GM12873 (cell line): ENCODE measurements at regions not wholly inside any gene's neighbourhood (a gene's known extent, or its start where the extent isn't known, plus 50 kb on each side); places are given as distances from the start of the nearest gene placed in this dataset.

Experiments
- TF ChIP-seq, protein P1 (sequence below): IDR thresholded peaks from 2 replicates; pipeline ENCODE4 v1.5.1; 2012; ENCODE audit warnings: low read depth, mild to moderate bottlenecking, moderate library complexity, low read length, control low read depth; ENCODE audit not compliant: insufficient read depth; ENCODE audit errors: missing control alignments

DNA sequence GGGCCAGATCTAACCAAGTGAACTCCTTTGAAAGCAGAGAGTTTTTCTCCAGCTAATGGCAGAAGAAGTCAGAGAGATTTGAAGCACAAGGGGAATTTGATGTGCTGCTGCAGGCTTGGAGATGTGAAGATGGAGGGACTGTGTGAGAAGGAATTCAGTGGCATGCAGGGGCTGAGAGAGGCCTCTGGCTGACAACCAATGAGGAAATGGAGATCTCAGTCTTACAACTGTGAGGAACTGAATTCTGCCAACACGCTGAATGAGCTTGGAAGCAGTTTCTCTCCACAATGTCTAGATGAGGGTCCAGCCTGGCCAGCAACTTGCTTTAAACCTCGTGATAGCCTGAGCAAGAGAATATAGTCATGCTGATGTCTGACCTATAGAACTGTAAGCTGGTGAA, 224.1 kb upstream of the DPP10 start:
- TF ChIP-seq, protein P1, sequence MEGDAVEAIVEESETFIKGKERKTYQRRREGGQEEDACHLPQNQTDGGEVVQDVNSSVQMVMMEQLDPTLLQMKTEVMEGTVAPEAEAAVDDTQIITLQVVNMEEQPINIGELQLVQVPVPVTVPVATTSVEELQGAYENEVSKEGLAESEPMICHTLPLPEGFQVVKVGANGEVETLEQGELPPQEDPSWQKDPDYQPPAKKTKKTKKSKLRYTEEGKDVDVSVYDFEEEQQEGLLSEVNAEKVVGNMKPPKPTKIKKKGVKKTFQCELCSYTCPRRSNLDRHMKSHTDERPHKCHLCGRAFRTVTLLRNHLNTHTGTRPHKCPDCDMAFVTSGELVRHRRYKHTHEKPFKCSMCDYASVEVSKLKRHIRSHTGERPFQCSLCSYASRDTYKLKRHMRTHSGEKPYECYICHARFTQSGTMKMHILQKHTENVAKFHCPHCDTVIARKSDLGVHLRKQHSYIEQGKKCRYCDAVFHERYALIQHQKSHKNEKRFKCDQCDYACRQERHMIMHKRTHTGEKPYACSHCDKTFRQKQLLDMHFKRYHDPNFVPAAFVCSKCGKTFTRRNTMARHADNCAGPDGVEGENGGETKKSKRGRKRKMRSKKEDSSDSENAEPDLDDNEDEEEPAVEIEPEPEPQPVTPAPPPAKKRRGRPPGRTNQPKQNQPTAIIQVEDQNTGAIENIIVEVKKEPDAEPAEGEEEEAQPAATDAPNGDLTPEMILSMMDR = no peak

DNA sequence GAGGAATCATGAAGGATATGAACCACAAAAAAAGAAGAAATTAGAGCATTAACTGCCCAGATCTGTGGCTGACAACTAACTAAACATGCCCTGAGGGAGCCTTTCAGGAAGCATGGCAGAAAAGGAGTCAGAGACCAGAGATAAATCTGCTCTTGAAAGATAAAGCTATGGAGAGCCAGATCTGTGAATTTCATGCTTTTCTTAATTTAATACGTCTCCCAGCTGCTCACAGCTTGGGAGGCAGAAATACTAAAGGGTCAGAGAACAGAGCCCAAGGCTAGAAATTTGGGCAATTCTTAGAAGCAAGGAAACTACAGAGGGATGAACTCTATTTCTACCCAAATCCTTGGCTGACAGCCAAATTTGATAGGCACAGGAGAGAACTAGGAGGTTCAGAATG, 223.0 kb upstream of the DPP10 start:
- TF ChIP-seq, protein P1 = no peak

DNA sequence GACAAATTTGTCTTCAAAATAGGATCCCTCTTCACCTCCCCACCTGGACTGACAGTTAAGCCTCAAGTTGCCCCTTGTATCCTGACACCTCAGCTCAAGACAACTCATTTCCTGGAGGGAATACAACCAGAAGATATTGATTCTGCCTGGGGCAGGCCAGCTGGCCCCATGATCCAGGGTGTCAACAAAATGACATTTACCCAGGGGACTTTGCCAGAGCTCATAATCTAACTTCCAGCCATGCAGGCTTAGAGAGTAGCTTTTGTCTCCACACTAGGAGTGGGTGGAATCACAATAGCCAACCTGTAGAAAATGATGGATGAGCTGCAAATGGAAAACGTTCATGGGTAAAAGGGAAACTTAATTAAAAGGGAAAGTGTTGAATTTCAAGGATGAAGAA, 220.1 kb upstream of the DPP10 start:
- TF ChIP-seq, protein P1 = no peak

DNA sequence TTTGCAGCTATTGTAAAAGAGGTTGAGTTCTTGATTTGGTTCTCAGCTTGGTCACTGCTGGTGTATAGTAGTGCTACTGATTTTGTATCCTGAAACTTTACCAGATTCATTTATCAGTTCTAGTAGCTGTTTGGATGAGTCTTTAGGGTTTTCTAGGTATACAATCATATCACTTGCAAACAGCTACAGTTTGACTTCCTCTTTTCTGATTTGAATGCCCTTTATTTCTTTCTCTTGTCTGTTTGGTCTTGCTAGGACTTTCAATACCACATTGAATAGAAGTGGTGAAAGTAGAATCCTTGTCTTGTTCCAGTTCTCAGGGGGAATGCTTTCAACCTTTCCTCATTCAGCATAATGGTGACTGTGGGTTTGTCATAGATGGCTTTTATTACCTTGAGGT, 210.5 kb upstream of the DPP10 start:
- TF ChIP-seq, protein P1 = no peak

DNA sequence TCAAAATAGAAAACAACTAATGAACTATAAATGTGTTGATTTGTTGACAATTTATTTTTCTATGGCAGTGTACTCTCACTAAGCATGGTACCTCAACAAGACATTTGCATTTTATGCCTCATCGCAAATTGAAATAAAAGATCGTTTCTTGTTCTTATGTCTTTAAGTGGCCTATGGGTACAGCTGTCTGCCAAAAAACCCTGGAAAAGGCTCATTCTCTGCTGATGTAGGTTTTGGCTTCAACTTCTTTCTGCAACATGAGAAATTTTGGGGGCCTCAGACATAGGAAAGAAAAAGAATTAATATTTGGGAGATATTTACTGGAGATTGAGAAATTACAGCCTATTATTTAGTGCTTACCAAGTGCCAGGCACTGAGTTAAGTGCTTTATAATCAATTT, 205.1 kb upstream of the DPP10 start:
- TF ChIP-seq, protein P1 = no peak

DNA sequence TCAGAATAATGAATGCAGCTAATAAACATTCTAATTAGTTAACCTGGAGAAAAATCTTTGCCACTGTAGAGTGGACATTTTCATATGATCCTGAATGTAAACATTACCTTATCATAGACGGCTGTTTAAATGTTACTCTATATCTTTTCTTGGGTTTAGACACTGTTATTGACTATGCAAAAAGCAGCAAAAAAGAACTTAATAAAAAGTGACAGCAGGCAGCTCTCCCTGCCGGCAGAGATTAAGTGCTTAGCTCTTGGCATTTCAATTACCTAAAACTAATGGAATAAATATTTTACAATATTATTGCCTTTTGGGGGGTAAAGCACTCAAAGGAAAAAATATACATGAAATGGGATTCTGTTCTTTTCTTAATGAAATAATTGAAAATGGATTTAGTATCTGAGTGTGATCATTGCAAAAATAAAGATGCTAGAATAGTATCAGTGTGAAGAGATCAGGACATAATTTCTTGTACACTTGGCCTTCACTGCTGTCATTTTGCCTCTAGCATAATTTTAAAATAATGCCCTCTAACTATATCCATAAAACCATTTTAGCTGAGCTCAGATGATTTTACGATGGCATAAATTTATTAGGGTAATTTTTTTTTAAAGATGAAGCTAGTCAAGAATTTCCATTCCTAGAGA, 203.4 kb upstream of the DPP10 start:
- TF ChIP-seq, protein P1 = no peak

DNA sequence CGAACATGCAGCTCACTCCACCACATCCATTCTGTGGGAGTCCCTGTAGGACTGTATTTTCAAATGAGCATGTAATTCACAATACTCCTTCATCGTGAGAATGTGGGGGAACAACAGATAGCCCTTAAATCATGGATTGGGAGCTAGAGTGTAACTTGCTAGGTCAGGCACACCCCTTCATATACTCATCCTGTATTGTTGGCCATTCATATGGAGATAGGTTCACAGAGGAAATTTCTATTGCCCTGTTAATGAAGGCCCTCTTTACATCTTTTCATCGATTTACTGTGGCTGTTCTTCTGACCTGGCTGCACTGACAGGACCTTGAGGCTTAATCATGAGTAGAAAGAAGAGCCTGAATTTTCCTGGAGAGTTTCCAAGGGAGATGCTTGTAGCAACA, 193.8 kb upstream of the DPP10 start:
- TF ChIP-seq, protein P1 = no peak

DNA sequence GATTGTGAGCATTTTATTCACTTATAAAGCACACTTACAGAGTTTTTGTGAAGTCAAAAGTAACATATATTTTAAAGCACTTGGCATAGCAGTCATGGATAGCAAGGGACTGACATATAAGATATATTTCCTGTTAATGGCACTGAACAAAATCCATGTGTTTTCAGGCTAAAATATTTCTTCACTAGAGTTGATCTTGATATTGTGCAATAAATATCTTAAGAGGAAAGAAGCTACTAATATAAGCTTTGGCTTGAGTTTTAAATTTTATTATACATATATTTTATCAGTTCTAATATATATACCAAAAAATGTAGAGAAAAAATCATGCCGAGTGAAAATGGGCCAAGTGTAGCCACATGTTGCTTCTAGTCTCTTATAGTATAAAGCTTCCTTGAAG, 189.7 kb upstream of the DPP10 start:
- TF ChIP-seq, protein P1 = no peak
